ENCODE measurements at regions not wholly inside any gene's neighbourhood (a gene's known extent, or its start where the extent isn't known, plus 50 kb on each side); places are given as distances from the start of the nearest gene placed in this dataset.

- H3K27ac ChIP-seq: no peak overlapping the region
- H3K4me1 ChIP-seq: no peaks in the 10 kb centered on the region
- ATAC-seq (no peak), DNase-seq (no peak)
- no peaks in the 10 kb centered on the region for H3K27me3 ChIP-seq
- 15% methylated on average over 1 of the region's 1 CpG for WGBS (ENCODE audit: insufficient coverage, low coverage, low lambda C conversion rate, missing lambda C conversion rate)
- H3K4me3 ChIP-seq: no peak overlapping the region
- TF ChIP-seq POLR2A (IDR thresholded peaks at IDR 0.05) (no peak), CTCF (IDR thresholded peaks at IDR 0.05) (no peak)
- no peaks in the 10 kb centered on the region for H3K9me3 ChIP-seq
- H3K36me3 ChIP-seq: no peaks in the 10 kb centered on the region
- intact Hi-C loops (cut with DNase I): no loop called here
Observed at GRCh38 chr1:216997831-216998230, 274.6 kb upstream of the ESRRG start.

- Histone ChIP-seq H3K4me3 (no peak overlapping the region), H3K4me1 (no peaks in the 10 kb centered on the region), H3K27ac (no peak overlapping the region), H3K36me3 (no peaks in the 10 kb centered on the region), H3K9me3 (no peaks in the 10 kb centered on the region), H3K27me3 (no peaks in the 10 kb centered on the region)
- WGBS (ENCODE audit: insufficient coverage, low coverage, low lambda C conversion rate, missing lambda C conversion rate): 39% methylated on average over 3 of the region's 3 CpGs
- TF ChIP-seq POLR2A (IDR thresholded peaks at IDR 0.05) (no peak), CTCF (IDR thresholded peaks at IDR 0.05) (no peak)
- ATAC-seq (no peak), DNase-seq (no peak)
- intact Hi-C loops (cut with DNase I): no loop called here
Observed at GRCh38 chr1:216997069-216997468, 273.8 kb upstream of the ESRRG start.

GRCh38 chr1:216984536-216984935 lies 261.3 kb upstream of the ESRRG start:
- WGBS (ENCODE audit: insufficient coverage, low coverage, low lambda C conversion rate, missing lambda C conversion rate): 0% methylated on average over 1 of the region's 1 CpG
- Histone ChIP-seq H3K27me3 (no peaks in the 10 kb centered on the region), H3K9me3 (no peaks in the 10 kb centered on the region), H3K27ac (no peak overlapping the region), H3K36me3 (no peaks in the 10 kb centered on the region), H3K4me1 (no peaks in the 10 kb centered on the region), H3K4me3 (no peak overlapping the region)
- no peak for ATAC-seq
- DNase-seq: no peak
- TF ChIP-seq CTCF (IDR thresholded peaks at IDR 0.05) (no peak), POLR2A (IDR thresholded peaks at IDR 0.05) (no peak)
- intact Hi-C loops (cut with DNase I): no loop called here

GRCh38 chr1:216983823-216984222 lies 260.6 kb upstream of the ESRRG start:
- DNase-seq (no peak), ATAC-seq (no peak)
- Histone ChIP-seq H3K27ac (no peak overlapping the region), H3K4me3 (no peak overlapping the region), H3K27me3 (no peaks in the 10 kb centered on the region), H3K4me1 (no peaks in the 10 kb centered on the region), H3K36me3 (no peaks in the 10 kb centered on the region), H3K9me3 (no peaks in the 10 kb centered on the region)
- no peak for TF ChIP-seq CTCF (IDR thresholded peaks at IDR 0.05)
- 47% methylated on average over 6 of the region's 6 CpGs for WGBS (ENCODE audit: insufficient coverage, low coverage, low lambda C conversion rate, missing lambda C conversion rate)
- intact Hi-C loops (cut with DNase I): no loop called here

GRCh38 chr1:216961516-216961915 lies 238.3 kb upstream of the ESRRG start:
- no peaks in the 10 kb centered on the region for H3K27me3 ChIP-seq
- no peak for ATAC-seq
- no peak overlapping the region for H3K4me3 ChIP-seq
- H3K9me3 ChIP-seq: no peaks in the 10 kb centered on the region
- H3K4me1 ChIP-seq: no peaks in the 10 kb centered on the region
- TF ChIP-seq CTCF (IDR thresholded peaks at IDR 0.05) (no peak), POLR2A (IDR thresholded peaks at IDR 0.05) (no peak)
- DNase-seq: no peak
- H3K27ac ChIP-seq: no peak overlapping the region
- intact Hi-C loops (cut with DNase I): no loop called here
- no peaks in the 10 kb centered on the region for H3K36me3 ChIP-seq
- WGBS (ENCODE audit: insufficient coverage, low coverage, low lambda C conversion rate, missing lambda C conversion rate): 23% methylated on average over 3 of the region's 3 CpGs
